ENCODE measurements at regions not wholly inside any gene's neighbourhood (a gene's known extent, or its start where the extent isn't known, plus 50 kb on each side); places are given as distances from the start of the nearest gene placed in this dataset.

GRCh38 chr2:62589691-62590356 is 83.8 kb upstream of the TMEM17 start:
- no peak overlapping the region for H2BK120ac ChIP-seq (ENCODE audit: low read depth, low read length)
- H3K4ac ChIP-seq (ENCODE audit: low read length), result no peak overlapping the region
- no peak overlapping the region for H2BK15ac ChIP-seq (ENCODE audit: low read length)
- H3K23ac ChIP-seq (ENCODE audit: low read depth, low read length, poor library complexity), result no peak overlapping the region
- no peak overlapping the region for H2AFZ ChIP-seq (ENCODE audit: low read length)
- no CpG with 5 or more reads among the region's 4 CpGs for WGBS, 2 donors (ENCODE audit: extremely low coverage in 2 of 2, insufficient read length in 2 of 2, insufficient replicate concordance in 1 of 2)
- H3K4me3 ChIP-seq (ENCODE audit: low read length in 2 of 2), result no peak overlapping the region
- no peak overlapping the region for H3K9ac ChIP-seq (ENCODE audit: low read depth, low read length, poor library complexity)
- H4K8ac ChIP-seq (ENCODE audit: low read depth, low read length), result no peak overlapping the region
- H3K27ac ChIP-seq (replicated peaks; ENCODE audit: low read length), result no peak overlapping the region
- no peak for DNase-seq (ENCODE audit: low spot score)
- no peak overlapping the region for H3K4me2 ChIP-seq (ENCODE audit: insufficient read depth, low read length, poor library complexity, severe bottlenecking)
- H4K91ac ChIP-seq (ENCODE audit: low read depth, low read length, poor library complexity), result no peak overlapping the region
- no peaks in the 10 kb centered on the region for H3K79me1 ChIP-seq (ENCODE audit: low read depth, low read length)
- H3K27me3 ChIP-seq (ENCODE audit: control insufficient read depth in 3 of 3, insufficient read depth in 3 of 3, low read depth in 1 of 3, low read length in 3 of 3), result no peaks in the 10 kb centered on the region
- peaks cover 0 to 2% of the 10 kb centered on the region in 2 donors for H3K9me3 ChIP-seq (replicated peaks in 1 of 2; ENCODE audit: control insufficient read depth in 2 of 2, insufficient read depth in 1 of 2, low read depth in 1 of 2, low read length in 2 of 2)
- no peak overlapping the region for H3K14ac ChIP-seq (ENCODE audit: low read length)
- H3K36me3 ChIP-seq (replicated peaks in 1 of 2; ENCODE audit: control insufficient read depth in 2 of 2, insufficient read depth in 2 of 2, low read length in 2 of 2), result no peaks in the 10 kb centered on the region
- H3K18ac ChIP-seq (ENCODE audit: low read length), result peak overlapping the region; percentile 36
- no peak overlapping the region for H2AK5ac ChIP-seq (ENCODE audit: low read depth, low read length)
- H2BK5ac ChIP-seq (ENCODE audit: low read length), result no peak overlapping the region
- peaks cover 0 to 2% of the 10 kb centered on the region in 2 donors for H3K4me1 ChIP-seq (ENCODE audit: control insufficient read depth in 2 of 2, insufficient read depth in 1 of 2, low read depth in 1 of 2, low read length in 2 of 2)
- no peak overlapping the region for H2BK12ac ChIP-seq (ENCODE audit: low read length)

GRCh38 chr2:62587592-62587991 is 81.6 kb upstream of the TMEM17 start:
- H3K4me3 ChIP-seq (ENCODE audit: low read length in 2 of 2), result no peak overlapping the region
- no peak overlapping the region for H2AK5ac ChIP-seq (ENCODE audit: low read depth, low read length)
- no peak overlapping the region for H3K9ac ChIP-seq (ENCODE audit: low read depth, low read length, poor library complexity)
- no peaks in the 10 kb centered on the region for H3K79me1 ChIP-seq (ENCODE audit: low read depth, low read length)
- H3K14ac ChIP-seq (ENCODE audit: low read length), result no peak overlapping the region
- no peak overlapping the region for H2BK12ac ChIP-seq (ENCODE audit: low read length)
- H3K36me3 ChIP-seq (replicated peaks in 1 of 2; ENCODE audit: control insufficient read depth in 2 of 2, insufficient read depth in 2 of 2, low read length in 2 of 2), result no peaks in the 10 kb centered on the region
- no peak overlapping the region for H2BK5ac ChIP-seq (ENCODE audit: low read length)
- no peak overlapping the region for H2AFZ ChIP-seq (ENCODE audit: low read length)
- no peak overlapping the region for H4K8ac ChIP-seq (ENCODE audit: low read depth, low read length)
- H3K27ac ChIP-seq (replicated peaks; ENCODE audit: low read length), result no peak overlapping the region
- no peaks in the 10 kb centered on the region for H3K27me3 ChIP-seq (ENCODE audit: control insufficient read depth in 3 of 3, insufficient read depth in 3 of 3, low read depth in 1 of 3, low read length in 3 of 3)
- no peak overlapping the region for H3K4me2 ChIP-seq (ENCODE audit: insufficient read depth, low read length, poor library complexity, severe bottlenecking)
- H3K23ac ChIP-seq (ENCODE audit: low read depth, low read length, poor library complexity), result no peak overlapping the region
- H2BK15ac ChIP-seq (ENCODE audit: low read length), result no peak overlapping the region
- peaks cover 0 to 2% of the 10 kb centered on the region in 2 donors for H3K9me3 ChIP-seq (replicated peaks in 1 of 2; ENCODE audit: control insufficient read depth in 2 of 2, insufficient read depth in 1 of 2, low read depth in 1 of 2, low read length in 2 of 2)
- no peak overlapping the region for H3K18ac ChIP-seq (ENCODE audit: low read length)
- no peak overlapping the region for H2BK120ac ChIP-seq (ENCODE audit: low read depth, low read length)
- no CpG with 5 or more reads among the region's 3 CpGs for WGBS, 2 donors (ENCODE audit: extremely low coverage in 2 of 2, insufficient read length in 2 of 2, insufficient replicate concordance in 1 of 2)
- DNase-seq (ENCODE audit: low spot score), result no peak
- H3K4me1 ChIP-seq (ENCODE audit: control insufficient read depth in 2 of 2, insufficient read depth in 1 of 2, low read depth in 1 of 2, low read length in 2 of 2), result peaks cover 0 to 2% of the 10 kb centered on the region in 2 donors
- no peak overlapping the region for H3K4ac ChIP-seq (ENCODE audit: low read length)
- no peak overlapping the region for H4K91ac ChIP-seq (ENCODE audit: low read depth, low read length, poor library complexity)

DNA sequence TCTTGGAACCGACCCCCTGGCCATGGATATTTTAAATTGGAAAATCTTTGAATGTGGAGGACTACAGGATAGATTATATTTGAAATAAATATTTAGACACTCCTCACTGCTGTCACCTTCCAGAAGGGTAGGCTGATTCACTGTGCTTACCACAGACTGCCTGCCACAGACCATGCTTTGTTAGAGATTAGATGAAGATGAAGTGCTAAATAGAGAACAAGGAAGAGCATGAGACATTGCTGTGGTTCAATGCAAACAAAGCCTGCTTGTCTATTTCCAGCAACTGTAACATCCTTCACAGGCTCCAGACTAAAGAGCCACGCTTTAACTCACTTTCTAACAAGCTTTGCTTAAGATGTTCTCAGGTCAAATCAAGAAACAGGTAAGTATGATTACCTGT is 81.0 kb upstream of the TMEM17 start:
- Histone ChIP-seq H3K4me2 (ENCODE audit: insufficient read depth, low read length, poor library complexity, severe bottlenecking) (no peak overlapping the region), H3K27ac (replicated peaks; ENCODE audit: low read length) (no peak overlapping the region), H3K14ac (ENCODE audit: low read length) (no peak overlapping the region), H3K4me1 (ENCODE audit: control insufficient read depth in 2 of 2, insufficient read depth in 1 of 2, low read depth in 1 of 2, low read length in 2 of 2) (peaks cover 0 to 2% of the 10 kb centered on the region in 2 donors), H3K36me3 (replicated peaks in 1 of 2; ENCODE audit: control insufficient read depth in 2 of 2, insufficient read depth in 2 of 2, low read length in 2 of 2) (no peaks in the 10 kb centered on the region), H2AFZ (ENCODE audit: low read length) (no peak overlapping the region), H3K23ac (ENCODE audit: low read depth, low read length, poor library complexity) (no peak overlapping the region), H4K91ac (ENCODE audit: low read depth, low read length, poor library complexity) (no peak overlapping the region), H2AK5ac (ENCODE audit: low read depth, low read length) (no peak overlapping the region), H3K9ac (ENCODE audit: low read depth, low read length, poor library complexity) (no peak overlapping the region), H3K4ac (ENCODE audit: low read length) (no peak overlapping the region), H2BK120ac (ENCODE audit: low read depth, low read length) (no peak overlapping the region), H2BK12ac (ENCODE audit: low read length) (no peak overlapping the region), H3K4me3 (ENCODE audit: low read length in 2 of 2) (no peak overlapping the region), H3K9me3 (replicated peaks in 1 of 2; ENCODE audit: control insufficient read depth in 2 of 2, insufficient read depth in 1 of 2, low read depth in 1 of 2, low read length in 2 of 2) (peaks cover 0 to 2% of the 10 kb centered on the region in 2 donors), H3K18ac (ENCODE audit: low read length) (no peak overlapping the region), H3K79me1 (ENCODE audit: low read depth, low read length) (no peaks in the 10 kb centered on the region), H3K27me3 (ENCODE audit: control insufficient read depth in 3 of 3, insufficient read depth in 3 of 3, low read depth in 1 of 3, low read length in 3 of 3) (no peaks in the 10 kb centered on the region), H4K8ac (ENCODE audit: low read depth, low read length) (no peak overlapping the region), H2BK5ac (ENCODE audit: low read length) (no peak overlapping the region), H2BK15ac (ENCODE audit: low read length) (no peak overlapping the region)
- no peak for DNase-seq (ENCODE audit: low spot score)
- WGBS, 2 donors (ENCODE audit: extremely low coverage in 2 of 2, insufficient read length in 2 of 2, insufficient replicate concordance in 1 of 2), result no CpG with 5 or more reads among the region's 2 CpGs

DNA sequence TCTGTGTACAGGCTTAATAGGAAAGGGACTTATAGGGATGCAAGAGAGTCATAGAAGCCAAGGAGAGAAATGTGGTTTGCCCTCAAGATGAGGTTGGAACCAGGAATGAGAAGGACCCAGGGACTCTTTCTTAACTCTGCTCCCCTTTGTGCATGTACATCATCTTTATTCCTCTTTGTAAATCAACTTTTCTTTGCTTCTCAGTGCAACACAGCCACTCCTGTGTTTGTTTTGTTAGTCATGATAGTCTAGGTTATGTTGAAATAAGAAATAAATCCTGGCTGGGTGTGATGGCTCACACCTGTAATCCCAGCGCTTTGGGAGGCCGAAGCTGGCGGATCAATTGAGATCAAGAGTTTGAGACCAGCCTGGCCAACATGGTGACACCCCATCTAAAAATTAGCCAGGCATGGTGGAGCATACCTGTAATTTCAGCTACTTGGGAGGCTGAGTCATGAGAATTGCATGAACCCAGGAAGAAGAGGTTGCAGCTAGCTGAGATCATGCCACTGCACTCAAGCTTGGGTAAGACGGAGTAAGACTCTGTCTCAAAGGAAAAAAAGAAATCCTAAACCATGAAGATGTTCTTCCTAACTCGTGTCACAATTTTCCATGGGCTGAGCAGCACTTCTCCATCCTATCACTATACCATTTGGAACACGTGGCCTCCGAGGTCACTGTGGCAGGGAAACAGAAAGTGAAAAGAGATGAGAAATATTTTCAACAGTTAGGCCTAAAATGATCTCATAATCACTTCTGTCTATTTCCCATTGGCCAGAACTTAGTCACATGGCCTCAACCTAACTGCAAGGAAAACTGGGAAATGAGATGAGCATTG is 73.0 kb upstream of the TMEM17 start:
- no peak overlapping the region for H3K27ac ChIP-seq (replicated peaks; ENCODE audit: low read length)
- no peak overlapping the region for H2AFZ ChIP-seq (ENCODE audit: low read length)
- H4K8ac ChIP-seq (ENCODE audit: low read depth, low read length), result no peak overlapping the region
- peaks cover 0 to 2% of the 10 kb centered on the region in 2 donors for H3K4me1 ChIP-seq (ENCODE audit: control insufficient read depth in 2 of 2, insufficient read depth in 1 of 2, low read depth in 1 of 2, low read length in 2 of 2)
- no peak overlapping the region for H2BK12ac ChIP-seq (ENCODE audit: low read length)
- no peak overlapping the region for H3K4me2 ChIP-seq (ENCODE audit: insufficient read depth, low read length, poor library complexity, severe bottlenecking)
- H3K4ac ChIP-seq (ENCODE audit: low read length), result no peak overlapping the region
- H3K23ac ChIP-seq (ENCODE audit: low read depth, low read length, poor library complexity), result no peak overlapping the region
- H2BK5ac ChIP-seq (ENCODE audit: low read length), result no peak overlapping the region
- no peak overlapping the region for H3K18ac ChIP-seq (ENCODE audit: low read length)
- no peak overlapping the region for H3K4me3 ChIP-seq (ENCODE audit: low read length in 2 of 2)
- no peak overlapping the region for H2BK15ac ChIP-seq (ENCODE audit: low read length)
- H4K91ac ChIP-seq (ENCODE audit: low read depth, low read length, poor library complexity), result no peak overlapping the region
- no peak for DNase-seq (ENCODE audit: low spot score)
- no peaks in the 10 kb centered on the region for H3K9me3 ChIP-seq (replicated peaks in 1 of 2; ENCODE audit: control insufficient read depth in 2 of 2, insufficient read depth in 1 of 2, low read depth in 1 of 2, low read length in 2 of 2)
- H3K14ac ChIP-seq (ENCODE audit: low read length), result no peak overlapping the region
- H3K79me1 ChIP-seq (ENCODE audit: low read depth, low read length), result no peaks in the 10 kb centered on the region
- no CpG with 5 or more reads among the region's 7 CpGs for WGBS, 2 donors (ENCODE audit: extremely low coverage in 2 of 2, insufficient read length in 2 of 2, insufficient replicate concordance in 1 of 2)
- H2BK120ac ChIP-seq (ENCODE audit: low read depth, low read length), result no peak overlapping the region
- no peaks in the 10 kb centered on the region for H3K27me3 ChIP-seq (ENCODE audit: control insufficient read depth in 3 of 3, insufficient read depth in 3 of 3, low read depth in 1 of 3, low read length in 3 of 3)
- no peaks in the 10 kb centered on the region for H3K36me3 ChIP-seq (replicated peaks in 1 of 2; ENCODE audit: control insufficient read depth in 2 of 2, insufficient read depth in 2 of 2, low read length in 2 of 2)
- H3K9ac ChIP-seq (ENCODE audit: low read depth, low read length, poor library complexity), result no peak overlapping the region
- no peak overlapping the region for H2AK5ac ChIP-seq (ENCODE audit: low read depth, low read length)

Measured in neuronal stem cell (in vitro differentiated cells).